ENCODE measurements at regions not wholly inside any gene's neighbourhood (a gene's known extent, or its start where the extent isn't known, plus 50 kb on each side); places are given as distances from the start of the nearest gene placed in this dataset.

- Mint-ChIP-seq H3K27ac (no peak overlapping the region), H3K9me3 (peaks cover 5 to 9% of the 10 kb centered on the region in 2 donors), H3K4me3 (no peak overlapping the region), H3K36me3 (no peaks in the 10 kb centered on the region), H3K4me1 (no peaks in the 10 kb centered on the region), H3K27me3 (ENCODE audit: low read depth in 2 of 2) (no peaks in the 10 kb centered on the region)
- TF ChIP-seq, protein P1, sequence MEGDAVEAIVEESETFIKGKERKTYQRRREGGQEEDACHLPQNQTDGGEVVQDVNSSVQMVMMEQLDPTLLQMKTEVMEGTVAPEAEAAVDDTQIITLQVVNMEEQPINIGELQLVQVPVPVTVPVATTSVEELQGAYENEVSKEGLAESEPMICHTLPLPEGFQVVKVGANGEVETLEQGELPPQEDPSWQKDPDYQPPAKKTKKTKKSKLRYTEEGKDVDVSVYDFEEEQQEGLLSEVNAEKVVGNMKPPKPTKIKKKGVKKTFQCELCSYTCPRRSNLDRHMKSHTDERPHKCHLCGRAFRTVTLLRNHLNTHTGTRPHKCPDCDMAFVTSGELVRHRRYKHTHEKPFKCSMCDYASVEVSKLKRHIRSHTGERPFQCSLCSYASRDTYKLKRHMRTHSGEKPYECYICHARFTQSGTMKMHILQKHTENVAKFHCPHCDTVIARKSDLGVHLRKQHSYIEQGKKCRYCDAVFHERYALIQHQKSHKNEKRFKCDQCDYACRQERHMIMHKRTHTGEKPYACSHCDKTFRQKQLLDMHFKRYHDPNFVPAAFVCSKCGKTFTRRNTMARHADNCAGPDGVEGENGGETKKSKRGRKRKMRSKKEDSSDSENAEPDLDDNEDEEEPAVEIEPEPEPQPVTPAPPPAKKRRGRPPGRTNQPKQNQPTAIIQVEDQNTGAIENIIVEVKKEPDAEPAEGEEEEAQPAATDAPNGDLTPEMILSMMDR (IDR thresholded peaks at IDR 0.05): no peak
- Histone ChIP-seq H3K36me3 (ENCODE audit: control insufficient read depth, insufficient read depth, low read length) (no peaks in the 10 kb centered on the region), H3K4me1 (ENCODE audit: control insufficient read depth, insufficient read depth, low read length) (no peaks in the 10 kb centered on the region), H3K27ac (ENCODE audit: low read length) (no peak overlapping the region), H3K4me3 (ENCODE audit: low read length) (no peak overlapping the region), H3K9me3 (ENCODE audit: control insufficient read depth, insufficient read depth, low read length) (no peaks in the 10 kb centered on the region), H3K27me3 (ENCODE audit: control insufficient read depth, insufficient read depth, low read length) (no peaks in the 10 kb centered on the region)
- intact Hi-C loops (cut with micrococcal nuclease): no loop called here
- DNase-seq: no peak
- ATAC-seq: no peak
- 81% methylated on average over 2 of the region's 4 CpGs for WGBS (ENCODE audit: insufficient coverage)
Measured at GRCh38 chr4:144409525-144409924, 236.4 kb upstream of the HHIP start.

GRCh38 chr4:144410230-144410783 lies 235.6 kb upstream of the HHIP start:
- no peaks in the 10 kb centered on the region for H3K4me1 ChIP-seq (ENCODE audit: control insufficient read depth, insufficient read depth, low read length)
- no peaks in the 10 kb centered on the region for H3K9me3 ChIP-seq (ENCODE audit: control insufficient read depth, insufficient read depth, low read length)
- no peaks in the 10 kb centered on the region for H3K36me3 Mint-ChIP-seq
- H3K27me3 ChIP-seq (ENCODE audit: control insufficient read depth, insufficient read depth, low read length): no peaks in the 10 kb centered on the region
- WGBS (ENCODE audit: insufficient coverage): 71% methylated on average over 2 of the region's 2 CpGs
- H3K4me1 Mint-ChIP-seq: no peaks in the 10 kb centered on the region
- ATAC-seq (no peak), DNase-seq (no peak)
- no peaks in the 10 kb centered on the region for H3K36me3 ChIP-seq (ENCODE audit: control insufficient read depth, insufficient read depth, low read length)
- no peak overlapping the region for H3K4me3 ChIP-seq (ENCODE audit: low read length)
- H3K27ac ChIP-seq (ENCODE audit: low read length): no peak overlapping the region
- no peak overlapping the region for H3K27ac Mint-ChIP-seq
- TF ChIP-seq, protein P1 (IDR thresholded peaks at IDR 0.05): no peak
- H3K9me3 Mint-ChIP-seq: peaks cover 5 to 9% of the 10 kb centered on the region in 2 donors
- no peak overlapping the region for H3K4me3 Mint-ChIP-seq
- intact Hi-C loops (cut with micrococcal nuclease): no loop called here
- no peaks in the 10 kb centered on the region for H3K27me3 Mint-ChIP-seq (ENCODE audit: low read depth in 2 of 2)

- Histone ChIP-seq H3K27me3 (ENCODE audit: control insufficient read depth, insufficient read depth, low read length) (no peaks in the 10 kb centered on the region), H3K4me1 (ENCODE audit: control insufficient read depth, insufficient read depth, low read length) (no peaks in the 10 kb centered on the region), H3K9me3 (ENCODE audit: control insufficient read depth, insufficient read depth, low read length) (no peaks in the 10 kb centered on the region), H3K27ac (ENCODE audit: low read length) (no peak overlapping the region), H3K36me3 (ENCODE audit: control insufficient read depth, insufficient read depth, low read length) (no peaks in the 10 kb centered on the region), H3K4me3 (ENCODE audit: low read length) (no peak overlapping the region)
- no peak for ATAC-seq
- intact Hi-C loops (cut with micrococcal nuclease): no loop called here
- 50% methylated on average over 1 of the region's 1 CpG for WGBS (ENCODE audit: insufficient coverage)
- Mint-ChIP-seq H3K4me3 (no peak overlapping the region), H3K9me3 (peaks cover 5 to 9% of the 10 kb centered on the region in 2 donors), H3K27ac (no peak overlapping the region), H3K36me3 (no peaks in the 10 kb centered on the region), H3K4me1 (no peaks in the 10 kb centered on the region), H3K27me3 (ENCODE audit: low read depth in 2 of 2) (no peaks in the 10 kb centered on the region)
- TF ChIP-seq, protein P1 (IDR thresholded peaks at IDR 0.05): no peak
- DNase-seq: no peak
Measured at GRCh38 chr4:144411119-144411518, 234.8 kb upstream of the HHIP start.

GRCh38 chr4:144411700-144412099 lies 234.3 kb upstream of the HHIP start:
- no peak overlapping the region for H3K4me3 Mint-ChIP-seq
- H3K27ac Mint-ChIP-seq: no peak overlapping the region
- H3K27ac ChIP-seq (ENCODE audit: low read length): no peak overlapping the region
- intact Hi-C loops (cut with micrococcal nuclease): no loop called here
- H3K36me3 ChIP-seq (ENCODE audit: control insufficient read depth, insufficient read depth, low read length): no peaks in the 10 kb centered on the region
- H3K4me3 ChIP-seq (ENCODE audit: low read length): no peak overlapping the region
- H3K9me3 ChIP-seq (ENCODE audit: control insufficient read depth, insufficient read depth, low read length): no peaks in the 10 kb centered on the region
- no peaks in the 10 kb centered on the region for H3K4me1 ChIP-seq (ENCODE audit: control insufficient read depth, insufficient read depth, low read length)
- TF ChIP-seq, protein P1 (IDR thresholded peaks at IDR 0.05): no peak
- no peaks in the 10 kb centered on the region for H3K36me3 Mint-ChIP-seq
- H3K4me1 Mint-ChIP-seq: no peaks in the 10 kb centered on the region
- ATAC-seq: no peak
- peaks cover 5 to 9% of the 10 kb centered on the region in 2 donors for H3K9me3 Mint-ChIP-seq
- DNase-seq: no peak
- H3K27me3 Mint-ChIP-seq (ENCODE audit: low read depth in 2 of 2): no peaks in the 10 kb centered on the region
- H3K27me3 ChIP-seq (ENCODE audit: control insufficient read depth, insufficient read depth, low read length): no peaks in the 10 kb centered on the region

Measured in natural killer cell (primary cell).